H9 (cell line): ENCODE measurements at regions not wholly inside any gene's neighbourhood (a gene's known extent, or its start where the extent isn't known, plus 50 kb on each side); places are given as distances from the start of the nearest gene placed in this dataset.
A peak's percentile ranks its signal among the peaks of the same experiment; 100 is the strongest.

Experiments used
- DNase-seq: peaks from one replicate; pipeline ENCODE4 v3.0.0-alpha.2; 2017
- H2AFZ ChIP-seq: one replicate; pipeline ENCODE4 v1.6.1; 2013; ENCODE audit warnings: mild to moderate bottlenecking, low read length, control low read depth, moderate library complexity
- H2AK5ac ChIP-seq: 2 replicates; pipeline ENCODE4 v1.6.1; 2013; ENCODE audit warnings: low read length, control low read depth, mixed read lengths; ENCODE audit not compliant: insufficient read length
- H2BK120ac ChIP-seq: one replicate; pipeline ENCODE4 v1.6.1; 2013; ENCODE audit warnings: low read depth, mild to moderate bottlenecking, low read length, control low read depth, inconsistent platforms; ENCODE audit not compliant: poor library complexity, severe bottlenecking
- H2BK12ac ChIP-seq: 2 replicates; pipeline ENCODE4 v1.6.1; 2013; ENCODE audit warnings: low read length, control low read depth, mixed read lengths, low read depth; ENCODE audit not compliant: insufficient read length
- H2BK15ac ChIP-seq: 2 replicates; pipeline ENCODE4 v1.6.1; 2013; ENCODE audit warnings: low read depth, low read length, control low read depth
- H2BK20ac ChIP-seq: one replicate; pipeline ENCODE4 v1.6.1; 2013; ENCODE audit warnings: low read depth, mild to moderate bottlenecking, low read length, control low read depth, inconsistent platforms; ENCODE audit not compliant: poor library complexity, severe bottlenecking
- H2BK5ac ChIP-seq: 2 replicates; pipeline ENCODE4 v1.6.1; 2013; ENCODE audit warnings: low read length, control low read depth, mixed read lengths; ENCODE audit not compliant: insufficient read length
- H3K14ac ChIP-seq: 2 replicates; pipeline ENCODE4 v1.6.1; 2013; ENCODE audit warnings: low read length, control low read depth; ENCODE audit not compliant: insufficient read depth
- H3K18ac ChIP-seq: 2 replicates; pipeline ENCODE4 v1.6.1; 2013; ENCODE audit warnings: low read depth, mild to moderate bottlenecking, mixed read lengths, low read length, control low read depth; ENCODE audit not compliant: insufficient read length
- H3K23ac ChIP-seq: 2 replicates; pipeline ENCODE4 v1.6.1; 2013; ENCODE audit warnings: low read length, control low read depth, mixed read lengths, low read depth; ENCODE audit not compliant: insufficient read length
- H3K23me2 ChIP-seq: 2 replicates; pipeline ENCODE4 v1.6.1; 2013; ENCODE audit warnings: low read depth, mild to moderate bottlenecking, mixed read lengths, low read length, control low read depth; ENCODE audit not compliant: insufficient read length, poor library complexity, severe bottlenecking
- H3K27ac ChIP-seq: 2 replicates; pipeline ENCODE4 v1.5.1; 2013; ENCODE audit warnings: low read length, control low read depth, mixed read lengths, low read depth; ENCODE audit not compliant: insufficient read length
- H3K27me3 ChIP-seq: 2 replicates; pipeline ENCODE4 v1.6.1; 2013; ENCODE audit warnings: low read length, control low read depth, inconsistent platforms; ENCODE audit not compliant: insufficient read depth
- H3K4ac ChIP-seq: 2 replicates; pipeline ENCODE4 v1.6.1; 2013; ENCODE audit warnings: low read depth, mild to moderate bottlenecking, control low read depth, inconsistent platforms, low read length, moderate library complexity
- H3K4me1 ChIP-seq: 2 replicates; pipeline ENCODE4 v1.6.1; 2013; ENCODE audit warnings: low read length, control low read depth, inconsistent platforms; ENCODE audit not compliant: insufficient read depth
- H3K4me2 ChIP-seq: 2 replicates; pipeline ENCODE4 v1.6.1; 2013; ENCODE audit warnings: low read length, control low read depth, mixed read lengths; ENCODE audit not compliant: insufficient read length, insufficient read depth
- H3K56ac ChIP-seq: 2 replicates; pipeline ENCODE4 v1.6.1; 2013; ENCODE audit warnings: low read depth, mild to moderate bottlenecking, mixed read lengths, low read length, control low read depth; ENCODE audit not compliant: insufficient read length
- H3K79me1 ChIP-seq: 2 replicates; pipeline ENCODE4 v1.6.1; 2013; ENCODE audit warnings: low read depth, mild to moderate bottlenecking, moderate library complexity, low read length, control low read depth, inconsistent platforms; ENCODE audit not compliant: insufficient read depth, poor library complexity, severe bottlenecking
- H3K79me2 ChIP-seq: 2 replicates; pipeline ENCODE4 v1.6.1; 2013; ENCODE audit warnings: low read length, control low read depth, inconsistent platforms; ENCODE audit not compliant: insufficient read depth
- H3K9ac ChIP-seq: 2 replicates; pipeline ENCODE4 v1.6.1; 2013; ENCODE audit warnings: low read length, control low read depth, mixed read lengths; ENCODE audit not compliant: insufficient read length; ENCODE audit errors: extremely low read depth
- H3K9me3 ChIP-seq: one replicate; pipeline ENCODE4 v1.6.1; 2013; ENCODE audit warnings: low read depth, low read length, inconsistent platforms; ENCODE audit not compliant: control insufficient read depth
- H3T11ph ChIP-seq: one replicate; pipeline ENCODE4 v1.6.1; 2013; ENCODE audit warnings: mild to moderate bottlenecking, low read length, control low read depth, inconsistent platforms
- H4K20me1 ChIP-seq: one replicate; pipeline ENCODE4 v1.6.1; 2013; ENCODE audit not compliant: control insufficient read depth, insufficient read length, insufficient read depth
- H4K5ac ChIP-seq: 2 replicates; pipeline ENCODE4 v1.6.1; 2013; ENCODE audit warnings: low read depth, mild to moderate bottlenecking, mixed read lengths, low read length, control low read depth; ENCODE audit not compliant: insufficient read length
- H4K8ac ChIP-seq: replicated peaks from 2 replicates; pipeline ENCODE4 v1.6.1; 2013; ENCODE audit warnings: low read length, control low read depth, mixed read lengths, low read depth; ENCODE audit not compliant: insufficient read length
- H4K91ac ChIP-seq: 2 replicates; pipeline ENCODE4 v1.6.1; 2013; ENCODE audit warnings: low read depth, mild to moderate bottlenecking, moderate library complexity, mixed read lengths, low read length, control low read depth; ENCODE audit not compliant: insufficient read length
- H3K27ac Mint-ChIP-seq, 3 experiments: 2 replicates in 2 of 3; 3 replicates in 1 of 3; pipeline ENCODE4 v1.8.0; 2020 to 2021; ENCODE audit warnings: mixed read lengths in 3 of 3, mild to moderate bottlenecking in 1 of 3, moderate library complexity in 1 of 3
- H3K27me3 Mint-ChIP-seq: 2 replicates; pipeline ENCODE4 v1.8.0; 2021; ENCODE audit warnings: low read depth, mild to moderate bottlenecking, moderate library complexity, mixed read lengths
- H3K36me3 Mint-ChIP-seq, 3 experiments: 2 replicates in 2 of 3; 3 replicates in 1 of 3; pipeline ENCODE4 v1.8.0; 2020 to 2021; ENCODE audit warnings: low read depth in 3 of 3, mixed read lengths in 3 of 3; ENCODE audit not compliant: insufficient read depth in 1 of 3
- H3K4me1 Mint-ChIP-seq, 2 experiments: 2 replicates each; pipeline ENCODE4 v1.8.0; 2020; ENCODE audit warnings: mixed read lengths in 2 of 2
- H3K4me3 Mint-ChIP-seq, 2 experiments: 2 replicates in 1 of 2; 3 replicates in 1 of 2; pipeline ENCODE4 v1.8.0; 2020 to 2021; ENCODE audit warnings: mild to moderate bottlenecking in 2 of 2, mixed read lengths in 2 of 2, moderate library complexity in 1 of 2
- H3K9me3 Mint-ChIP-seq, 2 experiments: 2 replicates in 1 of 2; 3 replicates in 1 of 2; pipeline ENCODE4 v1.8.0; 2020; ENCODE audit warnings: mild to moderate bottlenecking in 2 of 2, mixed read lengths in 2 of 2, moderate library complexity in 1 of 2
- CTCF ChIP-seq: fragments of 200-600 bp; sonication (generic); conservative IDR thresholded peaks from 3 replicates; pipeline ENCODE4 v1.8.0; 2021; ENCODE audit warnings: antibody characterized with exemption, mild to moderate bottlenecking
- WGBS: extraction: QIAGEN DNeasy Blood & Tissue Kit; methylation state at CpG from one replicate; pipeline ENCODE4 v1.1.7; 2013; ENCODE audit warnings: missing lambda C conversion rate, low lambda C conversion rate, mixed read lengths; ENCODE audit not compliant: insufficient read length; ENCODE audit errors: extremely low coverage; 5-methylcytosine and 5-hydroxymethylcytosine counted together

GRCh38 chr10:20457649-20458048, 439.5 kb downstream of the NEBL start:
- TF ChIP-seq CTCF: no peak
- H3K9me3 Mint-ChIP-seq: peaks cover 3 to 7% of the 10 kb centered on the region in 2 experiments
- Histone ChIP-seq H2BK20ac (no peak overlapping the region), H4K91ac (no peak overlapping the region), H2AFZ (no peak overlapping the region), H3K23ac (no peak overlapping the region), H3K9me3 (no peaks in the 10 kb centered on the region), H3K4me1 (no peaks in the 10 kb centered on the region), H3K14ac (no peak overlapping the region), H2BK120ac (no peak overlapping the region), H3K79me1 (no peaks in the 10 kb centered on the region), H3K9ac (no peak overlapping the region), H3K79me2 (no peaks in the 10 kb centered on the region), H2BK12ac (no peak overlapping the region), H3K56ac (no peak overlapping the region), H3T11ph (no peak overlapping the region), H3K4me2 (no peak overlapping the region), H3K4ac (no peak overlapping the region), H4K20me1 (no peaks in the 10 kb centered on the region), H2BK5ac (no peak overlapping the region), H4K8ac (no peak overlapping the region), H4K5ac (no peak overlapping the region), H3K18ac (no peak overlapping the region), H3K27me3 (no peaks in the 10 kb centered on the region), H2AK5ac (no peak overlapping the region), H2BK15ac (no peak overlapping the region), H3K23me2 (no peaks in the 10 kb centered on the region), H3K27ac (no peak overlapping the region)
- peaks cover 6 to 7% of the 10 kb centered on the region in 2 experiments for H3K4me1 Mint-ChIP-seq
- H3K4me3 Mint-ChIP-seq: no peak overlapping the region
- DNase-seq: no peak
- WGBS: no CpG with 5 or more reads among the region's 2 CpGs
- H3K36me3 Mint-ChIP-seq: peaks cover 3 to 9% (median 5%) of the 10 kb centered on the region in 3 experiments; a peak in 4 of 7 replicates
- H3K27ac Mint-ChIP-seq: peak overlapping the region in 1 of 3 experiments; percentile 50; a peak in 1 of 7 replicates
- no peaks in the 10 kb centered on the region for H3K27me3 Mint-ChIP-seq
